T-helper 1 cell (primary cell): ENCODE measurements at regions not wholly inside any gene's neighbourhood (a gene's known extent, or its start where the extent isn't known, plus 50 kb on each side); places are given as distances from the start of the nearest gene placed in this dataset.
"Not testable (repeated sequence)": the region's sequence is repeated elsewhere in the genome, so short reads cannot be mapped to it uniquely, and the experiment has no call there.

Source experiments
- DNase-seq, 5 donors: peaks; one replicate each; pipeline ENCODE4 v3.0.0-alpha.2; 2012 to 2020

DNA sequence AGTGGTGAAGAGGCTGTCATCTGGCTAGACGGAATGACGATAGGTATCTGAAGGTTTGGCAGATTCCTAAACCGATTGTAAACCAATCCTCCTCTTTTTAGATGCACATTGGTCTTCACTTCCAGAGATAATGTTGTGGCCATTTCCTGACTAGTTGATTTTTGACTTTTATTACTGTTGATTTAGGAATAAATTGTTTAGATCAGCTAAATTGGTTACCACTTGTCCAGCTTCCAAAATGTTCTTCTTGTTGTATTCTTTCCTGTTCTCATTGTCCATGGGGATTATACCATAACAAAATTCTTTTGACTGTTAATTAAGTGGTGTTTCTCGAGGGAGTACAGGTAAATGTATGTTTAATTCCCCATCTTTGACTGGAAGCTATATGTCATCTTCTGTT, 119.7 kb downstream of the MACROH2A1 start:
- DNase-seq: no peak

DNA sequence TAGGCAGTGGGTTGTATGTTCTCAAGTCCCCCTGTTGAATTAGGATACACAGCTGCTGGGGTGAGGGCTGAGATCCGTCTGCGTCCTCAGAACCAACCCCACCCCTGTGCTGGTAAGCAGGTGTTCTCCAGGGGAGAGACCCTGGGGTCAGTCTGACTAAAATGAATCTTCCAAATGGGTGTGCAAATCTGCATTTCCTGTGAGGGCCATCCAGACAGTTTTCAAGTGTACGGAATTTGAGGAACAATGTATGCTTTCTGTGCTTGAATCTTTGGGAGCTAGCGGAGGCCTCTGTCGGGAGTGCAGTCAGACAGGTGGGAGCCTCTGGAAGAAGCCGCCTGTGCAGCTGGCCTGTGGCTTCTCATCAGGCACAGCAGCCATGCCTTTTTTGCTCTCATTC, 122.9 kb downstream of the MACROH2A1 start:
- no peak for DNase-seq

DNA sequence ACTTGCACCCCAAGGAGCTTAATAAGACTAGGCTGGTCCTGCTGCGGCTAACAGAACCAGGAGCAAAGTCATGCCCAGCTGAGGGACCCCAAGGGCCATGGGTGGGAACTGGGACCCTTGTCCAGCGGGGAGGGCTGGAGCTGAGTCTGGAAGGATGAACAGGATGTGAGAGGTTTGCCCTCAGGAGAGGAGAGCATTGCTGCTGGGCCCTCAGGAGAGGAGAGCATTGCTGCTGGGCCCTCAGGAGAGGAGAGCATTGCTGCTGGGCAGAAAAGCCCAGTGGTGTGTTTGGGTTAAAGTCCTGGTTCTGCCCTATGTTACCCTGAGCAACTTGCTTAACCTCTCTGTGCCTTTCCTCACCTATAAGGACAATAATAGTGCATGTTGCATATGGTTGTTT, 125.8 kb downstream of the MACROH2A1 start:
- no peak for DNase-seq

DNA sequence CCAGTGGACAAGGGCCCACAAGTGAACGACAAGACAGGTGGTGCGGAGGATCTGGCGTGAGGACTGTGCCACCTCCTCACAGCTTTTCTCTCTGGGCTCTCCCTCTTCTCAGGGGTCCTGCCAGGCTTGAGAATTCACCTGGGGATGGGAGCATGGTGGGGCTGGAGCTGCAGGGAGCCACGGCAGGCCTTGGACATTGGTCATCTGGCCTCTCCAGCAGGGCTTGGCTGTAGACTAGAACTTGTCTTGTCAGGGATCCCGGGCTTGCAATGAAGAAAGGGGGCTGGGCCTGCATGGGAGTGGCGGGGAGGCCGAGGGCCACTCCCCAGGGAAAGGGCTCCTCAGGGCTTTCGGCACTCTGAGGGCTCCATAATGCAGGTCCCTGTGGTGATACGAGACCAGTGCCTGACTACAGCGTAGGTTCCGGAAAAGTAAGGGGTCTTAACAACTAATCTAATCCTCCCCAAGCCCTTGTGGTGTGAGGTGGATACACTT, 126.7 kb downstream of the MACROH2A1 start:
- no peak for DNase-seq

DNA sequence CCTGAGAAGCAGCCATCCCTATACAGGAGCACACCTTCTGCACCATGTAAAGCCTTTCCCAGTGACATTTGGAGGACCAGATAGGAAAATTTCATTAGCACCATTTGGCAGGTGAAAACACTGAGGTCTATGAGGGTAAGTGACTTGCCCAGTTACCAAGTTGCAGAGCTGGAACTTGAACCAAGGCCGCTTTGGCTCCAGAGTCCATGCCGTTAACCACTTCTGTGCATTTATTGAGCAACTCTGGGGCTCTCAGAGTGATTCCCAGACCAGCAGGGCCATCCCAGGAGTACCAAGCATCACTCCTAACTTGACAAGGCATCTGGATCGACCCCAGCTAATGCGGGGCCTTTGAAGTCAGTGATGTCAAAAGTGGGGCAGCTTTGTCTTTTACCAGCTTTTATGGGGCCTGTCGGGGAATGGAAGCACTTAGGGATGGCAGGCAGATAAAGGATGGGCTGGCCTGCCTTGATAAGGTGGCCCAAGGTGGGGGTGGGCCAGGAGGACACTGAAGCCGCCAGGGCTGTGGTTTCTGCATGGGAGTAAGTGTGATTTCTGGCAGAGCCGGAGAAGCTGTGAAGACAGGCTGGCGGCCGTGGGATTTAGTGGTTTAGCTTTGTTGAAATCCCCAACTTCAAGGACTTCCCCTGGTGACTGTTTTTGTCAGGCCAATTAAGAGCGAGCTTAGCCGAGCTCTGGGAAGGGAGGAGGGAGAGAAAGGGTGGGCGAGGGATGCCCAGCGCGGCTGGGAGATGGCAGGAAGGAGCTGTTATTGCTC, 127.3 kb downstream of the MACROH2A1 start:
- no peak for DNase-seq

DNA sequence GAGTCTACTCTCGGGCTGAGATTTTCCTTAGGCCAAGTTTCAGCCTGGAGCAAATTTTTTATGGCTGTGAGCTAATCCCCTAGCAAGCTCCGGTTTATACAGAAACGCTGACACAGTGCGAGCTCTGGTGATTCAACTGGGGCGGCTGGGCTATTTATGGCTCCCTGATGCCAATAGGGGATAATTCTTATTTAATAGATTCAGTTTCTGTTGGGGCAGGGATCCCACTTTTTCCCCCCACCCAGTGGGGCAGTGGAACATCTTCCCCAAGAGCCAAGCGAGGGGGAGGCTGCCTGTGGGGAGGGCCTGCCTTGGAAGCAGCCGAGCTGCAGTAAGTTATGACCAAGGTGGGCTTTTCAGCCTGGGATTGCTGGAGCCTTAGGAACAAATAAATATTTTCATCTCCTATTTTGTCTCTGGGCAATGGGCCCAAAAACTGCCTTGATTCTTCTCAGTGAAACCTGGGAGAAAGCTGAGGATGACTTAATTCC, 129.1 kb downstream of the MACROH2A1 start:
- no peak for DNase-seq

DNA sequence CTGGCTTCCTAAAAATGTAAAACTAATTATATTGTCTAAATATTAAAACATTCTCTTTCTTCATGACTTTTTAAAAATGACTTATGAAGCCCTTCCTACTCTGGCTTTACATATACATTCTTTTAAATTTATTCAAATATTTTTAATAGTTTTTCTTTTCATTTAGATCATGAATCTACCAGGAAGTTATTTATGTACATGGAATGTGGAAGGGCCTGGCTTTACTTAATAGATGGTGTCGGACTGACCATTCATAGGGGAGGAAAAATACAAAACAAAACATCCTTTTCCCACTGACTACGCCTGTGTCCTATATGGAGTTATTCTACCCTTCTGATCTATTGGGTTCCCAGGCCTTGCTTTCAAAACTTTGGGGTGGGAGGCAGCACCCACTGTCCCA, 129.8 kb downstream of the MACROH2A1 start:
- DNase-seq: no peak

DNA sequence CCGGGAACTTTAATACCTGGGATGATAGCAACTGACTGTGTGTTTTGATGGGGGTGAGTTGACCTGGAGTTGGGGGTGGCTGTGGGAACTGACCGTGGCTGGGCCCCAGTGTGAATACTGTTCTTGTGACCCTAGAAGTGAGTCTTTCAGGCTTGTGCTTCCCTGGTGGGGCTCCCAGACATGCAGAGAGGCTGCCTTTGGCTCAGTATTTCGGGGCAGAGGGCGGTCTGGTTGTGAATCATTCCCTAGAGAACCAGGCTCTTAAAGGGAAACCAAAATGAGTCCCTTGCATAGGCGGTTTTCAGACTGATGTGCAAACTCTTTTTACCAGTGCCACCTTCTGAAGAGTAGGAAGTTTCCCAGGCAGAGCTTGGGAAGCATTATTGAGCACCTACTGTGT, 132.1 kb downstream of the MACROH2A1 start:
- DNase-seq: no peak

DNA sequence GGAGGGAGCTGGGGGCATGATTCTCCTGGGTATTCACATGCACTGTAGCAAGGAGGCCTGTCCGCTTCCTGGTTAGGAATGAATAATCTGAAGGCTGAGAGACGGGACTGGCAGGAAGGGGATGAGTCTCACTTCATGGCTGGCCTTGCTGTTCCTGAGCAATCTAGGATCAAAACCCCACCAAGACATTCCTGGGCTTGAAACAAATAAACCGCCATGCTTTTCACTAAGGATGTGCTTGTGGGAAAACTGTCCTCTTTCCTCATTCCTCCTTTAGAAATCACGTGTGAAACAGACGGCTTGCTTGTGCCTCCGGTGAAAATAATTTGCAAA, 132.8 kb downstream of the MACROH2A1 start:
- no peak for DNase-seq

DNA sequence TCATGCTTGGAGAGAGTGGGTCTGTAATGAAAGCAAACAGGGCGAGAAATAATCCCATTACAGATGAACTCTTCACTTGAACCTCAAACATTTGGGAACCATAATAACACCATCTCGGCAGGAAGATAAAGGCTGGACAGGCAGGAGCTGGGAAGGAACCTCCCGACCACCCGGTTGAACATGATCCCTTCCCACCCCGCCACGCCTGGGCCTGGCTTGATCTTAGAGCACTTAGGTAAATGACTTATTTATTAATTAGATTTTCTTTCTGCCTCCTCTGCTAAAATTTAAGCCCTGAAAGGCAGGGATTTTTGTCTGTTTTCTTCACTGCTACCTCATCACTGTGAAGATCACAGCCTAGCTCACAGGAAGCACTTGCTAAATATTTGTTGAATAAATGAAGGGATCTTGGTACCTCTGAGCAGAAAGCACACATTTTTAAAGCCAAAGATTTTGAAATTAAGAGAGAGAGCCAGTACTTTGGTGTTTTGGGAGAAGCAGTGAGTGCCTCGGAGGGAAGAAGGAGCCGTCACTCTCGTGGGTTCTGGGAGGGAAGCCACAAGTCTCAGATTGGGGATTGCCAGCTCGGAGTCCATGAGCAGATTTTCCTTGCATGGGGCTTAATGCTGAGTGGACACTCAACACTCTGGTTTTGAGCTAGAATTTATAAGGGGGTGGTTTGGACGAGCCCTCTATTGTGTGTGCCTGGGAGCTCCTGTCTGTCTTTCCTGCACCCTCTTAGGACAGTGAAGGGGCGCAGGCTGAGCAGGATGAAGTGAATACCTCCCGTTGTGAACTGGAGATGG, 133.3 kb downstream of the MACROH2A1 start:
- DNase-seq: no peak

DNA sequence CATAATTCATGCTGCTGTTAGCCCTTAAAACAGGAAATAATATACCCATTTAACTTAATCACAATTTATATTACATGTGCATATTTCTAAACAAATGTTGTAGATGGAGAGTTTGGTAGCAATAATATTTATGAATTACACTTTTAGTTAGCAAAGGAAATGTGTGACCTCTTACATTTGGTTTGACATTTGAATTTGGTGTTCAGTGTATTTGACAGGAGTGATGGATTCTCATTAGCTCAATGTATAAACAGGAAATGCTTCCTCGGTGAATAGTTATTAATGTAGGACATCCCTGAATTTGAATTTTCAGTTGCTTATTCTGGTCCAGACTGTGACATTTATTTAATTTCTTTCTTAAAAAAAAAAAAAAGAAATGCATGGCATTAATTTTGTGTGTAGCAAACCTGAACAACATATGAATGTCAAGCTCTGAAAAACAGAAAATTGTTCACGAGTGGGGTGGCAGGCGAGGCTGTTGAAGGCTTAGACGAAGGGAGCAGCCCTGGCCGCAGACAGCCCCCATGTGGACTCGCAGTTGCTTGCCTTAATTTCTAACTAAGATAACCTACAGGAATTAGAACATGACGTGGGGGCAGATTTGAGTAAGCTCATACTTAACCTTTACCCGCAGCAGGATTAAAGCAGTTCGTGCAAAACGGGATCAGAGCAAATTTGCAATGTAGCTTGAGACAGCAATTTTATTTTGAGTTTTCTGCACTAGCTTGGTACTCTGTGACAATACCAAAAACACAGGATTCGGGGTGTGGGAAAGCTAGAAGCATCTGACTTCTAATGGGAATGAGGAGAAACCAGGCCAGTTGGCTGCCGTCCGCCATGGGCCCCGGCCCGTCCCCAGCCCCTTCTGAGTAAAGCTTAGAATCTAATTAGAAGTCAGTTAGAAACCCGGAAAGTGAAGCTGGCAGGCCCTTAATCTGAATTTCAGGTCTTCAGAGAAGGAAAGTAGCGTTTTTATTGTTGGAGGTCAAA, 134.3 kb downstream of the MACROH2A1 start:
- no peak for DNase-seq

DNA sequence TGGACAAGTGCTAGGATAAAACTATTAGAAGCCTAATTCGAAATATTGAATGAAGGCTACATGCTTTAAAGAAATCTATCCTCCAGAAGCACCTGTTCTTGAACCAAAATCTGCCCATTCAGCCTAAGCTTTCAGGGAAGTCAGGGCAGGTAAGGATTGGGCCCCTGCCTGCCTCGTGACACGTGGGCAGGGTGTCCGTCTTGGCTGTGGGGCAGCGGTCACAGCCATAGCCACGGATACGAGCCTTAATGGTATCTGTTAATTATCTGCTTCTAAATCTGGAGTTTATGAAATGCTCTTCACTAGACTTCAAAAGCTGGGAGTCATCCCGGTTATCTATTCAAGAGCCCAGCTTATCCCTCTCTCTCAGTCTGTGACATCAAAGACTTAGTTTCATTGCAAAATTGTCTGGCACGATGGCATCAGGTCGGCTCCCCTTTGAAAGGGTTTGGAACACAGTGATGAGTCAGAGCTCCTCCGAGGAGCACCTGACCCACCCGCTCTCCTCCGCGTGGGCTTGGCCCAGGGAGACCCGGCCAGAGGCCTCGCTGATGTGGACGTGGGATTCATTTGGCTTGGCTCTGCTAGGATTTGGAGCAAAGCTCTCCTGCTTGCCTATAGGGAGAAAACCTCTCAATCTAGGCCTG, 135.9 kb downstream of the MACROH2A1 start:
- DNase-seq: no peak

DNA sequence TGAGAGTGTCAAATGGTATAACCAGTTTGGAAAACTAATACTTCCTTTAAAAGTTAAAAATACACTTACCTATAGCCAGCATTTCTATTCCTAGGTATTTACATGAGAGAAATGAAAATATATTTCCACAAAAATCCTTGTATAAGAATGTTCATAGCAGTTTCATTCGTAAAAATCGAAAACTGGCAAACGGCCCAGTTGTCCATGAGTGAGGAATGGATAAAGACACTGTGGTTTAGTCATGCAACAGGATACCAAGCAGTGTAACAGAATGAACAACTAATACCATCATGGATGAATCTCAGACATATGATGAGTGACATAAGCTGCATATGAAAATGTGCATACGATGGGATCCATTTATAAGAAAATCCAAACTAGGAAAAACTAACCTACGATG, 136.7 kb downstream of the MACROH2A1 start:
- no peak for DNase-seq

DNA sequence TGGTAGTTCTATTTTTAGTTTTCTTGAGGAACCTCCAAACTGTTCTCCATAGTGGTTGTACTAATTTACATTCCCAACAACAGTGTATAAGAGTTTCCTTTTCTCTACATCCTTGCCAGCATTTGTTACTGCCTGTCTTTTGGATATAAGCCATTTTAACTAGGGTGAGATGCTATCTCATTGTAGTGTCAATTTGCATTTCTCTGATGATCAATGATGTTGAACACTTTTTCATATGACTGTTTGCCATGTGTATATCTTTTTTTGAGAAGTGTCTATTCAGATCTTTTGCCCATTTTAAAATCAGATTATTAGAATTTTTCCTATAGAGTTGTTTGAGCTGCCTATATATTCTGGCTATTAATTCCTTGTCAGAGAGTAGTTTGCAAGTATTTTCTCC, 138.9 kb downstream of the MACROH2A1 start:
- DNase-seq: not testable (repeated sequence)

DNA sequence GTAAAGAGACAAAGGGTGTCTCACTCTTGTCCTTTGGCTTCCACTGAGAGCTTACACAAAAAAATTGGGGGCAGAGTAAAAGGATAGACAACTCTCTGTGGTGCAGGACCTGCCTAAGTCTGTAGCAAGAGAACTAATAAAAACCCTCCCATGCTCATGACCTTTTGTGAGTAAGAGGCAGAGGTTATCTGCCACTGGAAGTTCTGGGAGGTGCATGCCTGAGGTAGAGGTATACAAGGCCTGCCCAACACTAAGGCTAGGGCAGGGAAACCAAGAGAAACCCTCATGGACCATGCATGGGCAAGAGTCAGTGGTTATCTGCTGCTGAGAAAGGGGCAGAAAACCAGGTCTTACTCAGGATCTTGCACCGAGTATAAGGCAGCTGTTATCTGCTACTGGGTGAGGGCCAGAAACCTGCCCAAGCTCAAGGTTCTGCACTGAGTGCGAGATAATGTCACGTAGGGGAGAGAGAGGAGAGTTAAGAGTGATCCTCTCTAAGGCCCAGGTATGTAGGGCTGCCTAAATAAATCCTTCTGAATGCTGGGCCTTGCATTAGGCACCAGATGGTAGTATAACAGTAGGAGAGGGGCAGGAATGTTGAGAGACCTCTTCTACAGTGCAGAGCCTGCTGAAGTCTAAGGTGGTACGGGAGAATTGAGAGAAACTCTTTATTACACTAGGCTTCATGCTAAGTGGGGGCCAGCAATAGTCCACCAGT, 143.4 kb downstream of the MACROH2A1 start:
- no peak for DNase-seq

DNA sequence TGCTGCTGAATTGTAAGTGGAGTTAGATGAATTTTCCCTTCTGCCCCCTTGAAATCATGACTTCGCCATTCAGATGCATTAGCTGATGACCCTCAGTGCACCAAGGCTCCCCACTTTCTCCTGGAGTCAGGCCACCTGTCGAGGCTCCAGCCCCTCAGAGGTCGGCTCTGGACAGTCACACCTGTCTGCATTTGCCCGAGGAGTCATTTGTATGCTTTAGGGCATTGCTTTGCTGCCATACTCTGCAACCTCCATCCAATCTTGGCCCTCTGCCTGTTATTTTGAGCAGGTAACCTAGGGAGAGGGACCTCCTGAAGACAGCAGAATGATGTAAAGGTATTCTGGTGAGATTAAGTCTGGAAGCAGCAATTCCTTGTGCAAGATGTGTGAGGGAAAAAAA, 144.8 kb downstream of the MACROH2A1 start:
- DNase-seq: no peak

DNA sequence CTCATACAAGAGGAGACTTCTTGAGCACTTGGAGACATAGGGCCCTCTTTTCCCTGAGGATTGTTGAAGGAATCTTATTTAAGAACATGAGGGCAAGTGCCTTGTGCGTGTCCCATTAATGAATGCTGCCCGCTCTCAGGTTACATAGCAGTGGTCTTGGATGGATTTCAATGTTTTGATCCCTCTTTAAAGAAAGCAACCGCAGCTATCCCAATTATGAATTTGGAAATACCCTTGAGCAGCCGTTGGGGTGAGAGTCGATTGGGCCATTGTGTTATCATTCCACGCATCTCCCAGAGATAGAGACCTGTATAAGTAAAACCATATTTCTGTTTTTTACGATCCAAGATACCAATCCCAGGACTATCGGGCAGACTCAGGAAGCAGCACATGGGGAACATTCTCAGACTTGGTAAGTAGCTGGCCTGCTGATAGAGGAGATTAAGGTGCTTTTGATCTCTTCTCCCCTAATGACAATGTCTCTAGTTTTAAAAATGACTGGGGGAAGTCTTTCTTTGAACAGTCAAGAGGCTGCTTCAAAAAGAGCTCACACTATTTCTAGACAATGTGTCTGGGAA, 145.3 kb downstream of the MACROH2A1 start:
- DNase-seq: no peak

DNA sequence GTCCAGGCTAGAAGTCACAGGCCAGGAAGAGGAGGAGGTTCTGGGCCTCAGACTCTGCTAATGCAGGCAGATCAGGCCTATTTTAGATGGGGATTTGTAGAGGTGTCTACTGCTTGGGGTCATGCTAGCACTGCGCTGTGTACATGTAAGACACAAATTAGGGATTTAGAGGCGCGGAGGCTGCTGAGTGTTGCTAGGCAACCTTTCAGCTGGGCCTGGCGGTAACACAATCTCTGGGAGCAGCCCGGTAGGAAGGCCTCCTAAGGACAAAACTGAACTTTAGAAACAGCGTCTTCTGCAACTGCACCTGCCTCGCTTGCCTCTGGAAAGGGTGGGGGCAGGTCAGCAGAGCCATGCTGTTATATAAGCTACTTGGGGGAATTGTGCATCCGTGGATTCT, 147.9 kb downstream of the MACROH2A1 start:
- DNase-seq: no peak

DNA sequence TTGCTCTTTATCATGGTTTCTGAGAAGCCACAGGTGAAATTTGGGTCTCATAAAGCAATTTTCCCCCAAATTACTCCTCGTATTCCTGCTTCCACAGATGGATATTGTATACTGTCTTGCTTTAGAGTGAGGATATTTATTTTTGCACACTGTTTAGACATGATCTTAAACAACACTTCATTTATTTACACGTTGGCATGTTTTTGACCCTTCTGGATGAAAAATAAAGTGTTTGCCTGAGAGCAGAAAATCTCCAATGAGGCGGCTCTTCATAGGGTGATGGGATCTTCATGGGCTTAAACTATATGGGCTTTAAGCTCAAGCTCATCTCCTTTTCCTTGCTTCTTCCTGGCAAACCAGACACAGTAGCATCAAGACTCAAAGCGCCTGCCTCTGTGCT, 148.4 kb downstream of the MACROH2A1 start:
- DNase-seq: no peak

DNA sequence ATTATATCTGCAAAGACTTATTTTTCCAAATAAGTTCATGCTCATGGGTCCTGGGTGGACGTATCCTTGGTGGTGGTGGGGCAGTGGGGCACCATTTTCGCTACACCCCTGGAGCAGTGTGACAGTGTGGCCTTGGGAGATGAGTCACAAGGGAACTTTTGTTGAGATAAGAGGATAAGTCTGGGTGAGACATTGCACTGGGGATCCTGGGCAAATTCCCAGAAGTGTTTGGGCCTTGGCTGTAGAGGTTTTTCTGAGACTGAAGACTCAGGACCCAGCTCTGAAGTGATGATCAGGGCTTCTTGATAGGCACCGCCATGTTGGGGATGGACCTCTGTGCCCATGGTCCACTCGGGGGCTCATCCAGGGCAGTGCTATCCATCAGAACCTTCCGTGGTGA, 149.4 kb downstream of the MACROH2A1 start:
- no peak for DNase-seq

DNA sequence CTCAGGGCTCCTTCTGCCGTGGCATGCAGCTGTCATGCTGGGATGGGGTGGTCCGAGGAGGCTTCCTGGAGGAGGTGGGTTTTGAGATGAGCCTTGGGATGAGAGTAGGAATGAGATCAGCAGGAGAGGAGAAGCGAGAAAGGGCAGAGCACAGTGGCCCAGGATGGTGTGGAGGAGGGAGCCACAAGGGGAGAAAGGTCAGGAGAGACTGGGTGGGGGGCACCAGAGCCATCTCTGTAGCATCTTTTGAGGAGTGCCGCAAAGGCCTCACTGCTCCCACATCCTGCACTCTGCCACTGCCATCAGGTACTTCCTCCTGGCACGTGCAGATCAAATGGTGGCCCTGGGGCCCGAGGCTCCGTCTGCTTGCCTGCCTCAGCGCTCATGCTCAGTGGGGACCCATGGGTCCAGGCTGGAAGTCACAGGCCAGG, 150.2 kb downstream of the MACROH2A1 start:
- DNase-seq: no peak
